GF-D8 (cell line): ENCODE measurements at regions not wholly inside any gene's neighbourhood (a gene's known extent, or its start where the extent isn't known, plus 50 kb on each side); places are given as distances from the start of the nearest gene placed in this dataset.
"Not testable (repeated sequence)": the region's sequence is repeated elsewhere in the genome, so short reads cannot be mapped to it uniquely, and the experiment has no call there.

Experiments used
- DNase-seq: peaks from one replicate; lab custom pipeline; 2025; lab: John Stamatoyannopoulos, UW

DNA sequence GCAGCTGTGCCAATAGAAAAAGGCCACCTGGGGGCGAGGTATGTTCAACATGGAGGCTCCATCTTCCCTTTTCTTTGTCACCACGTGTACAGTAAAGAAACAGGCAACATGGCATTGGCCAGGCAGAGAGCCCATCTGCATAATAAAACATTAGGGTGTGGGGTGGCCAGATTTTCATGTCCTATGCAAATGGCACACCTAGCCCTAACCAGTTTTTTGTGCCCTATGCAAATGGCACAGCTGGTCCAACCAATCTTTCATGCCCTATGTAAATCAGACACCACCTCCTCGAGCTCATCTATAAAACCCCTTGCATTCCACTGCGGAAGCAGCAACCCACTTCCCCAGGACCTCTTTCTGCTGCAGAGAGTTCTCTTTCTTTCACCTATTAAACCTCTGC is 149.1 kb upstream of the RGS6 start:
- DNase-seq, result no peak

DNA sequence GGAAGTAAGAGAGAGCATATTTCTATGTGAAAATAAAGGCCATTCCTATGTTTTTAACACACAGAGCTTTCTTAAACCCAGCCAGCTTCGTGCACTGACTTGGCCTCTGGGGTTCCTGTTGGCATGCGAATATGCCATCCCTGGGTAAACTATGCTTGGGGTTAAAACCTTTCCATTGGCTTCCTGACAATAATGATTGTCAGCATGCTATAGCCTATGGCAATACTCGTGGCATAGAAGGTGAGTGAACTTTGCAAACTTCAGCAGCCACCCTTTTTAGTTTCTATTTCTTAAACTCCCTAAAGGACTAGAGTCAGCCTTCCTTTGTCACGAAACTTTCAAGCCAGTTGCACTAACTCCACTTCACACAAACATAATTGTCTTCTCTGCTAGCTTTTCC is 148.4 kb upstream of the RGS6 start:
- no peak for DNase-seq

DNA sequence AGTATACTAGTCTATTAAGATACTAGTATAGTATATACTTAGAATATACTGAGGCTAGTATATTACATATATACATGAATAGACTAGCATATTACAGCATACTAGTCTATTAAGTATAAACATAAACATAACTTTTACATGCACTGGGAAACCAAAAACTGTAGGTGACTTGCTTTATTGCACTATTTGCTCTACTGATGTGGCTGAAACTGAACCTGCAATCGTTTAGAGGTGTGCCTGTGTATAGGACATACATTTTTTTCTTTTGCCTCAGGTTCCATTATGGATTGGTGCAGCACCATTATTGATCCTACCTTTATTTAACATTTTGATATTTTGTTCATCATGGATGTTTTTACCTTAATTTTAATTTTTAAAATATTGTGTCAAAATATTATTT is 143.2 kb upstream of the RGS6 start:
- no peak for DNase-seq

DNA sequence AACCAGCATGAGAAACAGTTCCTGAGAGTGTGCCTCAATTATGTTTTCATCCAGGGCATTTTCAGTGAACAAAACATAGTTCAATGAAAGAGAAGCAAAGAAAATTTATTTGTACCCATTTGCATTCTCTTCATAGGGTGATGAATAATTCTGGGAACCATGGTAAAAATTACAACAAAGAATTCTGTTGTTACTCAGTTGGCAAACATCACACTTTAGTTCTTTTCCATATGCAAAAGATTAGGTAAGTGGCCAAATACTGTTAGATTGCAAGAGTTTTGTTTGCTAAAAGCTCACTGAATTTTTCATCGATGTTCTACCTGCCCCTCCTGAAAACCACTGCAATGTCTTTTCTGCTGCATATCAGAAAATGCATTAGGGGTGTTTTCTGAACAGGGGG is 132.4 kb upstream of the RGS6 start:
- DNase-seq, result no peak

DNA sequence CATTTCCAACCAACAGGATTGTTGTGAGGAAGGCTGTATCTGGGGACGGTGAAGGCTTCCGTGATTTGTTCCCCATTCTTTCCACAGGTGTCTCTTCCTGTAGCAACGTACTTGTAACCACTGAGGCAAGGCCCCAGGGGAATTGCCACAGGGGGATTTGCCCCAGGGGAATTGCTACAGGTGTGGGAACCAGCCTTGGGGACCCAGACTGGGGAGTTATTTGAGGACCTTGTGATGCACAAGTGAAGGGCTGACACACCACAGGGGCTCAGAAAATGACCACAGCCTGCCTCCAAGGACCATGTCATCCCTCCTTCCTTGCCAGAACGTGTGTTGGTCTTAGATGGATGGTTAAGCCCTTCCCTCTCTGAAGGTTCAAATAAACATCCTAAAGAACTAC is 131.4 kb upstream of the RGS6 start:
- DNase-seq, result no peak

GRCh38 chr14:71803539-71804260 is 128.5 kb upstream of the RGS6 start:
- DNase-seq, result no peak

DNA sequence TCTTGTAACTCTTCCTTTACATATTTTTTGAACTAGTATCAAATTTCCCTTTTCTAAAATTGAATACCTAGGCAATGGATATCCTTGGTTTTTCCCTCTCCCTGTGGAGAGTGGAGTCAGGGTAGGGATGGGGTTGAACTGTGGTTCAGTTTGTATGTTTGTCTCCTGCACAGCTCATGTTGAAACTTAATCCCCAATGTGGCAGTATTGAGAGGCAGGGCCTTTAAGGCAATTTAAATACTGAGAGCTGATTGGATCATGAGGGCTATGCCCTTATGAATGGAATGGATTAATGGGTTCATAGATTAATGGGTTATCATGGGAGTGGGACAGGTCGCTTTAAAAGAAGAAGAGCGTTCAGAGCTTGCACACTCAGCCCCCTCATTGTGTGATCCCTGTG is 127.2 kb upstream of the RGS6 start:
- DNase-seq, result no peak

DNA sequence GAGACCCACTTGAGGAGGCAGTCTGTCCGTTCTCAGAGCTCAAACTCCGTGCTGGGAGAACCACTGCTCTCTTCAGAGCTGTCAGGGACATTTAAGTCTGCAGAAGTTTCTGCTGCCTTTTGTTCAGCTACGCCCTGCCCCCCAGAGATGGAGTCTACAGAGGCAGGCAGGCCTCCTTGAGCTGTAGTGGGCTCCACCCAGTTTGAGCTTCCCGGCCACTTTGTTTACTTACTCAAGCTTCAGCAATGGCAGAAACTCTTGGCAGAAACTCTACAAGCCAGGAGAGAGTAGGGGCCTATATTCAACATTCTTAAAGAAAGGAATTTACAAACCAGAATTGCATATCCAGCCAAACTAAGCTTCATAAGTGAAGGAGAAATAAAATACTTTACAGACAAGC is 125.2 kb upstream of the RGS6 start:
- not testable (repeated sequence) for DNase-seq

DNA sequence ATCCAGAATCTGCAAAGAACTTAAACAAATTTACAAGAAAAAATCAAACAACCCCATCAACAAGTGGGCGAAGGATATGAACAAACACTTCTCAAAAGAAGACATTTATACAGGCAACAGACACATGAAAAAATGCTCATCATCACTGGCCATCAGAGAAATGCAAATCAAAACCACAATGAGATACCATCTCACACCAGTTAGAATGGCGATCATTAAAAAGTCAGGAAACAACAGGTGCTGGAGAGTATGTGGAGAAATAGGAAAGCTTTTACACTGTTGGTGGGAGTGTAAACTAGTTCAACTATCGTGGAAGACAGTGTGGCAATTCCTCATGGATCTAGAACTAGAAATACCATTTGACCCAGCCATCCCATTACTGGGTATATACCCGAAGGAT is 121.4 kb upstream of the RGS6 start:
- DNase-seq, result not testable (repeated sequence)

GRCh38 chr14:71812693-71813092 is 119.5 kb upstream of the RGS6 start:
- DNase-seq, result no peak

- no peak for DNase-seq
Observed at GRCh38 chr14:71815110-71815509, 117.1 kb upstream of the RGS6 start.

DNA sequence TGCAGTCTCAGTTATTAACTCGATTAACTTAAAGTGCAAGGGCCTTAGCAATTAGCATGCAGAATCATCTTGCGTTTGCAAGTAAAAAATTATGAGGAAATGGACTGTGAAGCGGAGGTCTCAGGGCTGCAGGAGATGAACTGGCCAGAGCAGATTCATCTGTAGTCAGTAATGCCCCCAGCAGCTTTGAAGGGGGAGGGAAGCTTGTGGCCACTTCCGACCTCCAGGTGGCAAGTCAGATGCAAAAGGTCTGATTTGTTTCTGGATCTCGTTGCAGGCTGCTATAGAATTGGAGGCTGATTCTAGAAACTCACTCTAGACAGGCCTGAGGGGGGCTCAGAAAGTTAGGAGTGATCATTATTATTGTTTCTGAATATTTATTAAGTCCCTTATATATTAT is 107.4 kb upstream of the RGS6 start:
- no peak for DNase-seq

GRCh38 chr14:71833476-71833875 is 98.8 kb upstream of the RGS6 start:
- no peak for DNase-seq

- DNase-seq, result no peak
Observed at GRCh38 chr14:71834284-71835204, 97.7 kb upstream of the RGS6 start.

- DNase-seq, result peak; percentile 0
Observed at GRCh38 chr14:71852181-71852580, 80.0 kb upstream of the RGS6 start.

DNA sequence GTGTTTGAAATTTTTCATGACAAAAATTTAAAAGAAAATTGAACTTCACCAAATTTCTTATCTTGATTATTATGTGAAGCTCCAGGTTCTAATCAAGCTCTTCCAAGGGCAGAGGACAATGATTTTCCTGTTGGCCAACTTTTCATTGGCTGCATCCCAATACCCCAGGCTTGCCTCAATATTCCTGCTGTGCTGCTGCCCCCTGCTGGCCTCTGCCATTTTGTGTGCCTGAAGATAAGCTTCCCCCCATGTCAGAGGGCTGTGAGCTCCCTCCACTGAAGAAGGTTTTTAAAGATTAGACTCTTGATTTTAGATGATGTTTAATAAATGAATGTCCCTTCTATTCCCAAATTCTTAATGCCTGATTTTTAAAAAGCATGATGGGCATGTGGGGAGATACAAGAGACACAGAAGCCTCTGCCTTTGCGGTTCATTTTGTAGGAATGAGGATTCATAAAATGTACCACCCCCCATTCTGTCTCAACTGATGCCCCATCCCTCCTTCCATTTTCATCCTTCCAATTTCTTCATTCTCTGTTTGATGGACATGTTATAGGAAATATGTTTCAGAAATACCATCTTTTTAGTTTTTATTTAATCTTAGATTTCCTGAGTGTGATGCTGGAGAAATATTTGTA is 76.7 kb upstream of the RGS6 start:
- no peak for DNase-seq

DNA sequence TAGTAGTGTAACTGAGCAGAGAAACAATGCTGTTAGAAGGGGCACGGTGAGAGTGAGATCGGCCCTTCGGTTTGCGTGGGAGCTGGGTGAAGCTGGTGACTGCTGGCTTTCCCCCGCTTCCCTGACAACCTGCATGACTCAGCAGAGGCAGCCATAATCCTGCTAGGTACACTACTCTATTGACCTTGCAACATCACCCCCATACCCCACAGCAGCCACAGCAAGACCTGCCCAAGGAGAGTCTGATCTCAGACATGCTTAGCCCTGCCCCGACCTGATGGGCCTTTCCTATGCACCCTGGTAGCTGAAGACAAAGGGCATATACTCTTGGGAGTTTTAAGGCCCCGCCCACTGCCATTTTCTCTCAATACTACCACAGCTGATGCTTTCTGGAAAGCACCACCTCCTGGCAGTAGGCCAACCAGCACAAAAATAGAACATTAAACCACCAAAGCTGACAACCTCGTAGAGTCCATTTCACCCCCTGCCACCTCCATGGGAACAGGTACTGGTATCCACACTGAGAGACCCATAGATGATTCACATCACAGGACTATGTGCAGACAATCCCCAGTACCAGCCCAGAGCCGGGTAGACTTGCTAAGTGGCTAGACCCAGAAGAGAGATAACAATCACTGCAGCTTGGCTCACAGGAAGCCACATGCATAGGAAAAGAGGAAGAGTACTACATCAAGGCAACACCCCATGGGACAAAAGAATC is 75.9 kb upstream of the RGS6 start:
- peak; percentile 4 for DNase-seq

DNA sequence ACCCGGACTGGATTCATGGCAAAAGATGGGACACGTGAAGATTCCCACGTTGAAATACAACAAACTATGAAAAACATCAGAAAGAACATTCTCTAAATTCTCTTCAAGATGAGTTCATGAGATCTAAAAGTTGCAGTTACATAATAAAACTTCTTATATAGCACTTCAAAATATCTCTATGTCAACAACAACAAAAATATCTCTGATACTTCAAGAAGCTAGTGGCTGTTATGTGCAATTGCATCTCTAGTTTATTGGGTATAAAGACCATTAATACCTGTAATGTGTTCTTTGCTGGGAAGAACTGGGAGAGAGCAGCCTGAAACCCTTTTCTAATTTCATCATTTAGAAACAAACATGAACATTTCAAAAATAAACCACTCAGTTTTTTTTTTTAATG is 69.2 kb upstream of the RGS6 start:
- DNase-seq, result no peak

- no peak for DNase-seq
Observed at GRCh38 chr14:71863766-71864165, 68.5 kb upstream of the RGS6 start.
